HS-27A (cell line): ENCODE measurements at regions not wholly inside any gene's neighbourhood (a gene's known extent, or its start where the extent isn't known, plus 50 kb on each side); places are given as distances from the start of the nearest gene placed in this dataset.
"Not testable (repeated sequence)": the region's sequence is repeated elsewhere in the genome, so short reads cannot be mapped to it uniquely, and the experiment has no call there.

Experiments used
- DNase-seq: peaks from one replicate; pipeline ENCODE4 v3.0.0-alpha.2; 2012; ENCODE audit warnings: low read depth, missing footprints

DNA sequence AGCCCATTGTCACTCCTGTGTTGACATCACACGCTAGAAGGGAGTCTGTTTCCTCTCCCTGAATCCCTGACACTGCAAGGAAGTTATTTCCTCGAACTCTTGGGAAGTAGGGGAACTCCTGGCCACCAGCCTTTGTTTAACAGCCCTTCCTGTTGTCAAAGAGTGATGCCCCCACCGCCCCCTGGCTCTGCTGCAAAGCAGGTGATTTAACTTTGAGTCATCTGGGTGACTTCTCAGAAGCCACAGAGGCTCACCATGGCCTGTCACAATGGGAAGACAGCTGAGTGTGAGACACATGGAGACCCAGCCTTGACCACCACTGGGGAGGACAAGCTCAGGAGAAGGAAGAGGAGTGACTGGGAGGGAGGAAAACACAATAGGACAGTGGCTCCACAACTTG lies 182.8 kb downstream of the PSMG1 start:
- no peak for DNase-seq

DNA sequence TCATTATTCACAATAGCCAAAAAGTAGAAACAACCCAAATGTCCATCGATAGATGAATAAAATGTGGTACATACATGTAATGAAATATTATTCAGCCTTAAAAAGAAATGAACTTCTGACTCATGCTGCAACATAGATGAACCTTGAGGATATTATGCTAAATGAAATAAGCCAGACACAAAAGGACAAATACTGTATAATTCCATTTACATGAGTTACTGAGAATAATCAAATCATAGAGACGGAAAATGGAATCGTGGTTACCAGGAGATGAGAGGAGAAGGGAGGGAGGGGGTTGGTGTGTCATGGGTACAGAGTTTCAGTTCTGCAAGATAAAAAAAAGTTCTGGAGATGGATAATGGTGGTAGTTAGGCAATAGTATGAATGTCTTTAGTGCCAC lies 184.1 kb downstream of the PSMG1 start:
- no peak for DNase-seq

GRCh38 chr21:38998281-38998680 lies 185.0 kb downstream of the PSMG1 start:
- not testable (repeated sequence) for DNase-seq

- DNase-seq = not testable (repeated sequence)
Measured at GRCh38 chr21:38997843-38998175, 185.4 kb downstream of the PSMG1 start.

DNA sequence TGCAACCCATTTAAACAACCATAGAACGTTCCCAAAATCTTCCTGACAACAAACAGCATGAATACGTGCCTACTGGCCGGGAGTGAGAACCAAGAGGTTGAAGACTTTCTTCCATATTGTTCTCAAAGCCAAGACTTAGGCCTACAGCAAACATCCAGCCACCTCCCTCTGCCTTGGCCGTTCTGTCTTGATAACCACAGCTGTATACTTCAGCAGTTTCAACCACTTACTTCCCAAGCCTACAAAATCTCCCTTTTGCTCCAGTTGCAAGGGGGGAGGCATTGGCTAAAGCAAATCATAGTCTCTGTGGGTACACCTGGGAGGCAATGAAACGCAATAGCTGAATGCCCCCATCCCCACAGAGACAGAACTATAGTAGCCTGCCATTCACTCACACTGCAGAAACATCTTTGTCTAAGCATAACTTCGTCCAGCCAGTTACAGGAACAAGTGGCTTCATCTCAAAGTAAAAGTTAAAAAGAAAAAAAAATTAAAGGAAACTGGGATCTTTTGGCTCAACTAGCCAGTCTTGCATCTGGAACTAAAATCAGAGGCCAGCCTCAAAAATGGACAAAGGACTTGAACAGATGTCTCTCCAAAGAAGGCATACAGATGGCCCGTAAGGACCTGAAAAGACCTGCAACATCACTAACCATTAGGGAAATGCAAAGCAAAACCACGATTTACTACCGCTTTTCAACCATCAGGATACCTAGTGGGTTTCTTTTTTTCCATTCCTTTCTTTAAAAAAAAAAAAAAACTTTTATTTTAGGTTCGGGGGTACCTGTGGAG lies 186.0 kb downstream of the PSMG1 start:
- DNase-seq = no peak

- DNase-seq = no peak
Measured at GRCh38 chr21:38996355-38996754, 186.9 kb downstream of the PSMG1 start.

GRCh38 chr21:38995731-38996130 lies 187.5 kb downstream of the PSMG1 start:
- no peak for DNase-seq

- no peak for DNase-seq
Measured at GRCh38 chr21:38995071-38995669, 188.1 kb downstream of the PSMG1 start.

GRCh38 chr21:38994042-38994441 lies 188.3 kb downstream of the ETS2 start:
- DNase-seq = no peak

GRCh38 chr21:38993561-38993960 lies 187.8 kb downstream of the ETS2 start:
- peak; percentile 96 for DNase-seq

- DNase-seq = no peak
Measured at GRCh38 chr21:38992737-38993136, 187.0 kb downstream of the ETS2 start.

DNA sequence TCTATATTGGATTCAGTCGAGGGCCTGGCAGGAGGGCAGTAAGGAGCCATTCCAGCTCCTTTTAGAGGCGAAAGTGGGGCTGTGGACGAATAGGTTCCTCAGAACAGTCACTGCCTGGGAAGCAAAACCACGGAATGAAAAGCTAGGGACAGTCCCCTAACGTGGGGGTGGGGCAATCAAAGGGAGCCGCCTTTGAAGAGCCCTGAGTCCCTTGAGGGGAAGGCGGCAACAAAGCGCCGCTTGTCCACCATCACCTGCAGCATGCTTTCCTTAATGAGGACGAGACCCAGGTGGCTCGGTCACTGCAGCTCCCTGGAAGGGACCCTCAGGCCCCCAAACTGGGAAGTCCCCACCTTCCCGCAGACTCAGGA lies 184.7 kb downstream of the ETS2 start:
- DNase-seq = no peak

- DNase-seq = no peak
Measured at GRCh38 chr21:38989745-38990423, 184.2 kb downstream of the ETS2 start.

- no peak for DNase-seq
Measured at GRCh38 chr21:38989379-38989744, 183.6 kb downstream of the ETS2 start.

DNA sequence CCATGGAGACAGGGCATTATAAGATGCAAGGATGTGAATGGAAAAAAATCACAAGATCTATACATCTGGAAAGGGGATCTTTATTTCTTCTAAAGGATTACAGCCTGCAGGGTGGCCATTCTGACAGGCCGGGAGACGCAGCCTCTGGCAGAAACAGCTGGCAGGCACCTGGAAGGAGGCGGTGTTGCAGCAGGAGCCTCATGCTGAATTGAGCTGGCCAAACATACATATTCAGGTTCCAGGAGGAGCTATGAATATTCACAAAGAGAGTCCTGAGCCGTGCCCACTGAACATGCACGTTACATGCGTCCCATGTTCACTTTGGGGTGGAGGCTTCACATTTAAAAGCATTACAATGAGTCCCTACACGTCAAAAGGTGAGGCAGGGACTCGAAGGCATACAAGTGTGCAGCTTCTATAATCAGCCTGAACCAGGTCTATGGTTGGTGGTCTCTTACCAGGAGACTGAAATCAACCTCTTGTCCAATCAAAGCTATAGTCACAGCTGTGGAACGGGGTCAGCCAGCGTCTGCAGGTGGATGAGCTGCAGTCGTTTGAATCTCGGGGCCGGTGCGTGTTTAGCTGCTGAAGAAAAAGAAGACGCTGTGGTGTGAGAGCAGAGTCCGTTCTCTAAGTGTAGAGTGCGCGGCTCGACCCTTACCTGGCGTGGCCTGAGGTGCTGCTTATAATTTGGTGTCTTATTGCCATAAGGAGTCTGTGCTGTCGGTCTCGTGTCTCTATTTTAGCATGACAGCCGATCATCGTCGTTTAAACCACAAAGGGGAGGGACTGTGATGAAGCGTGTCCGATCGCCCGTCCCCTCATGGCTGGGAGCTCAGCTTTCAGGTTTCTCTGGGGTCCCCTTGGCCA lies 183.0 kb downstream of the ETS2 start:
- no peak for DNase-seq

DNA sequence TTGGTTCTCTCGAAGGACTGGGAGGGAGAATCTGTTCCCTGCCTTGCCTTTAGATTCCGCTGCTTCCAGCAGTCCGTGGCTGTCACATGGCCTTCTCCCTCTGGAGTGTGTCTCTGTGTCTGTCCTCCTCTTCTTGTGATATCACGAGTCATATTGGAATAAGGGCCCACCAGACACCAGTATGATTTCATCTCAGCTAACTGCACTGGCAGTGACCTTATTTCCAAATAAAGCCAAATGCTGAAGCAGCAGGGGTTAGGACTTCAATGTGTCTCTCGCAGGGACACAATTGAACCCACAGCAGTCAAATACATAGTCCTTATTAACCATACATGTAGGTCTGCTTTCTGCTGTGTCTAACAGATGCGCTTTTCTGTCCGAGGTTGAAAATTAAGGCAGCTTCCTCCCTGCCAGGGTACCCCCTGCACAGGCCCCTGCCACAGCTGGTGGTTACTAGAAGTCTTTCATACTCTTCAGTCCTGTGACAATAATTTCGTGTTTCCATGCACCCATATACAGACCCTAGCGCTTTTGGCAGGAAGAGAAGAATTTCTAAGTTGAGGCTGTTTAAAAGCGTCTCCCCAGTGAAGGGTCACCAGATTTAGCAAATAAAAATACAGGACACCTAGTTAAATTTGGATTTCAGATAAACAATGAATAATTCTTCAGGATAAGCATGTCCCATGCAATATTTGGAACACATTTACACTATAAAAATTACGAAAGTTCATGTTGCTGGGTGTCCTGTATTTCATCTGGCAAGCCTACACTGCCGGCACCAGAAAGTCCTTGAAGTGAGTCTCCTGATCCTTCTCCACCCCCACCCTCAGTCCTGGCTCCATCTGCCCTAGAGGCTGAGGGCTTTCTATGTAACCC lies 182.1 kb downstream of the ETS2 start:
- no peak for DNase-seq

DNA sequence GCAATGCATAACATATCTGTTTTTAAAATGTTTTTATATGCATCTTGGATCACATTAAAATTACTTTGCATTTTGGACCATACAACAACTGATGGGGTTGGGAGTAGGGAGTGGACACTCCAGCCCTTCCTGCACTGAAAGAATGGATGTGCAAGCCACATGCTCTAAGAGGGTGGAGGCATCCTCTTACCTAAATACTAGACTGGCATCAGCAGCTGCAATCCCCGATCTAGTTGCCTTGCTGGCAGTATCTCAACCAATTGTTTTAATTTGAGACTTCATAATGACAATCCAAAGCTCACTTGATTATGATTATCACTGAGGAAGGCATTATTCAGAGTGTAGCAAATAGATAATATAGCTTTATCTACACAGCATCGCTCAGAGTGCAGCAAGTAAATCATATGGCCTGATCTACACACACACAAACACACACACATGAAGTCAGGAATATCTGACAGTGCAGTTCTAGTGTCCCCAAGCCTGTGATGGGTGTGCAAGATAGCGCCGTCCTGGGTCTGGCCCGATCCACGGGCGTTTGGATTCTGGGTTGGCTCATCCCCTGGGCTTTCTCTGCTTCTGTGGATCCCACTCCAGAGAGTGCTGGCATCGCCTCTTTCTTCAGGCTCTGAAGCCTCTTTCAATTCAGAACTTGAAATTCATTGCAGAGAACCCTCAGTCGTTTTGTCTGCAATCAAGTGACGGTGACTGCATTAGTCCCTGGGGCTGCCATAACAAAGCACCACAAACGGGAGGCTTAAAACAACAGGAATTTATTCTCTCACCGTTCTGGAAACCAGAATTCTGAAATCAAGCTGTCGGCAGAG lies 181.3 kb downstream of the ETS2 start:
- DNase-seq = no peak

GRCh38 chr21:38986406-38986805 lies 180.7 kb downstream of the ETS2 start:
- no peak for DNase-seq

- DNase-seq = peak; percentile 66
Measured at GRCh38 chr21:38985568-38986378, 180.0 kb downstream of the ETS2 start.
